GM12892 (cell line): ENCODE measurements at regions not wholly inside any gene's neighbourhood (a gene's known extent, or its start where the extent isn't known, plus 50 kb on each side); places are given as distances from the start of the nearest gene placed in this dataset.

Experiments used
- POLR2AphosphoS5 ChIP-seq: IDR thresholded peaks from 2 replicates; pipeline ENCODE4 v1.6.1; 2011; ENCODE audit warnings: low read depth, low read length, control low read depth
- TAF1 ChIP-seq: IDR thresholded peaks from 2 replicates; pipeline ENCODE4 v1.6.1; 2011; ENCODE audit warnings: low read depth, mild to moderate bottlenecking, control low read depth, low read length, borderline replicate concordance

GRCh38 chr5:39998518-39998917, 573.7 kb upstream of the DAB2 start:
- TF ChIP-seq POLR2AphosphoS5 (no peak), TAF1 (no peak)
